Breast epithelium (tissue), 3 donors: ENCODE measurements at regions not wholly inside any gene's neighbourhood (a gene's known extent, or its start where the extent isn't known, plus 50 kb on each side); places are given as distances from the start of the nearest gene placed in this dataset.

ENCODE experiments used
- POLR2AphosphoS5 ChIP-seq, 3 donors: sonication (generic); formaldehyde crosslinking; IDR thresholded peaks; one replicate each; pipeline ENCODE4 v1.6.1; 2017; ENCODE audit warnings: antibody characterized with exemption in 3 of 3
- TF ChIP-seq, protein P1 (sequence below), 3 donors: fragments of 450-650 bp; IDR thresholded peaks; one replicate each; pipeline ENCODE4 v1.5.1; 2016 to 2017; ENCODE audit warnings: antibody characterized with exemption in 3 of 3, mild to moderate bottlenecking in 3 of 3, moderate library complexity in 3 of 3

DNA sequence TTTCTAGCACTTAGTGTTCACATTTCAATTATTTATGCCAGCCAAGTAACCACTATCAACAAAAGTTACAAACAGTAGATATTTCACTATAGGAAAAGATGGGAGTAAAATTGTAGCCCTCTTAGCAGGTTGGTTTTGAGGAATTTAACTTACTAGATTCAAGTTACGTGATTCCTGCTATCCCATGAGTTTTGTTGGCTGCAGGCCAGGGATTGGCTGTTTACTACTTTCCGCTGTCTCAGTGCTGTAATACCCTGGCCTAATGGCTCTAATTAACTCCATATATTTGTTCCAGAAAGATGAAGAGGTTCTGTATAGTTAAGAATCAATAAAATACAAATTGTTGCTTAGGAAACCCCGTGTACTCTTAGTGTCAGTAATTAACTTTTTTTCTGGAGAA lies 55.5 kb upstream of the MAGED1 start:
- TF ChIP-seq, protein P1, sequence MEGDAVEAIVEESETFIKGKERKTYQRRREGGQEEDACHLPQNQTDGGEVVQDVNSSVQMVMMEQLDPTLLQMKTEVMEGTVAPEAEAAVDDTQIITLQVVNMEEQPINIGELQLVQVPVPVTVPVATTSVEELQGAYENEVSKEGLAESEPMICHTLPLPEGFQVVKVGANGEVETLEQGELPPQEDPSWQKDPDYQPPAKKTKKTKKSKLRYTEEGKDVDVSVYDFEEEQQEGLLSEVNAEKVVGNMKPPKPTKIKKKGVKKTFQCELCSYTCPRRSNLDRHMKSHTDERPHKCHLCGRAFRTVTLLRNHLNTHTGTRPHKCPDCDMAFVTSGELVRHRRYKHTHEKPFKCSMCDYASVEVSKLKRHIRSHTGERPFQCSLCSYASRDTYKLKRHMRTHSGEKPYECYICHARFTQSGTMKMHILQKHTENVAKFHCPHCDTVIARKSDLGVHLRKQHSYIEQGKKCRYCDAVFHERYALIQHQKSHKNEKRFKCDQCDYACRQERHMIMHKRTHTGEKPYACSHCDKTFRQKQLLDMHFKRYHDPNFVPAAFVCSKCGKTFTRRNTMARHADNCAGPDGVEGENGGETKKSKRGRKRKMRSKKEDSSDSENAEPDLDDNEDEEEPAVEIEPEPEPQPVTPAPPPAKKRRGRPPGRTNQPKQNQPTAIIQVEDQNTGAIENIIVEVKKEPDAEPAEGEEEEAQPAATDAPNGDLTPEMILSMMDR (IDR thresholded peaks at IDR 0.05): no peak
- no peak for TF ChIP-seq POLR2AphosphoS5 (IDR thresholded peaks at IDR 0.05)
